Amniotic epithelial cell (primary cell): ENCODE measurements at regions not wholly inside any gene's neighbourhood (a gene's known extent, or its start where the extent isn't known, plus 50 kb on each side); places are given as distances from the start of the nearest gene placed in this dataset.

Experiments used
- DNase-seq: peaks from one replicate; pipeline ENCODE4 v3.0.0-alpha.2; 2010; ENCODE audit warnings: low read depth

DNA sequence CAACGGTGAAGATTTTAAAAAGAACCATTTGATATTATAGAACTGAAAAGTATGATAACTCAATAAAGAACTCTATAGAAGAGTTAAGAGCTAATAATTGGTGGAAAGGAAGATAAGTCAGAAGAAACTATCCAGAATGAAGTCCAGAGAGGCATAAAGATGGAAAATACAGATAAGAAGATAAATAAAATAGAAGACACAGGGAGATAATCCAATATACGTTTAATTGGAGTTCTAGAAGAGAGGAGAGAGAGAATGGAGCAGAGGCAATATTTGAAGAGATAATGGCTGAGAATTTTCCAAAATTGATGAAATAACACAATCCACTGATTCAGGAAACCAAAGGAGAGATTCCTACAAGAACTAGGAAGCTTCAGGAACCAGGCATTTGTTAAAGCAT, 49.8 kb upstream of the EPHB3 start:
- DNase-seq = no peak
